ENCODE measurements at regions not wholly inside any gene's neighbourhood (a gene's known extent, or its start where the extent isn't known, plus 50 kb on each side); places are given as distances from the start of the nearest gene placed in this dataset.

DNA sequence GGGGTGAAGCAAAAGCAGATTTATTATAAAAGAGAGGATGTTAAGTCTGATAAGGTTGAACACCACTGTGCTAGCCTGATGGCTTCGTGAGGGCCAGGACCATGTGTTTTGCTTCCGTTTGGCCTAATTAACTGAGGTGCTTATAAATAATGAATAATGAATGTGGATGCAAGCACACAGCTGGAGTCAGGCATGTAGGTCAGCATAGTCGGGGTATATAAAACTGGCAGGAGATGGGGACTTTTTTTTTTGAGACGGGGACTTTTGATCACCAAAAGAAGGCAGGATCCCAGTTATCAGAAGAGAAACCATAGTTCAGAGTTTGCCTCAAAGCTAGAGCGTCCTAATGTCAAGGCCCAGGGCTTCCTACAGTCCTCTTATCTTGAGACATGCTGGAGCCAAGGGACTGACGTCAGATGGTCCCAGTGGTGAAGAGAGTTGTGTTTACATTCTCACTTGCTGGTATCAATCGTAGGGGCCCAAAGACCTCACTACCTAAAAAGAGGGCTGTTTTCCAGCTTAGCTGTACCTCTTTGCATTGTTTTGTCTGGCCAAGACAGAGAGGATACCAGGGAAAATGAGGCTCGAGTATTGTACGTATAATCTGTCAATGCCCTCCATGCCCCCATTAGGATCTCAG is 50.4 kb downstream of the RTL9 start:
- DNase-seq (ENCODE audit: low read depth) = no peak
- H3K4me3 ChIP-seq (ENCODE audit: low read length) = no peak overlapping the region
- TF ChIP-seq, protein P1, sequence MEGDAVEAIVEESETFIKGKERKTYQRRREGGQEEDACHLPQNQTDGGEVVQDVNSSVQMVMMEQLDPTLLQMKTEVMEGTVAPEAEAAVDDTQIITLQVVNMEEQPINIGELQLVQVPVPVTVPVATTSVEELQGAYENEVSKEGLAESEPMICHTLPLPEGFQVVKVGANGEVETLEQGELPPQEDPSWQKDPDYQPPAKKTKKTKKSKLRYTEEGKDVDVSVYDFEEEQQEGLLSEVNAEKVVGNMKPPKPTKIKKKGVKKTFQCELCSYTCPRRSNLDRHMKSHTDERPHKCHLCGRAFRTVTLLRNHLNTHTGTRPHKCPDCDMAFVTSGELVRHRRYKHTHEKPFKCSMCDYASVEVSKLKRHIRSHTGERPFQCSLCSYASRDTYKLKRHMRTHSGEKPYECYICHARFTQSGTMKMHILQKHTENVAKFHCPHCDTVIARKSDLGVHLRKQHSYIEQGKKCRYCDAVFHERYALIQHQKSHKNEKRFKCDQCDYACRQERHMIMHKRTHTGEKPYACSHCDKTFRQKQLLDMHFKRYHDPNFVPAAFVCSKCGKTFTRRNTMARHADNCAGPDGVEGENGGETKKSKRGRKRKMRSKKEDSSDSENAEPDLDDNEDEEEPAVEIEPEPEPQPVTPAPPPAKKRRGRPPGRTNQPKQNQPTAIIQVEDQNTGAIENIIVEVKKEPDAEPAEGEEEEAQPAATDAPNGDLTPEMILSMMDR (conservative IDR thresholded peaks at IDR 0.05; ENCODE audit: low read length) = no peak

DNA sequence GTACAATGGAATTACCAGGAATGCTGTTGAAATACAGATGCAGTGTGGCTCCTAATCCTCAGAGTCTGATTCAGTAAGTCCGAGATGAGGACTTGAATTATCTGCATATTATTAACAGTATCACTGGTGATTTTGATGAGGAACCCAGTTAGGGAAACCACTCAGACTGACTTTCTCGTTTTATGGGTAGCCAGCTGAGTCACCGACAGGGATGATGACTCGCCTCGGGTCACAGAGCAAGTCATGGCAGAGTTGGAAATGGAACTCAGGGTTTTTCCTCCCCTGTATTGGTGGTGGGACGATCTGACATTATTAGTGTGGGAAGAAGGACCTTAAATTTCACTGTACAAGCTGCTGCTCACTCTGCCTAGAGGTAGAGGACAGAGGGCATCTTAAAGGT is 51.3 kb downstream of the RTL9 start:
- no peak overlapping the region for H3K4me3 ChIP-seq (ENCODE audit: low read length)
- TF ChIP-seq, protein P1 (conservative IDR thresholded peaks at IDR 0.05; ENCODE audit: low read length) = no peak
- DNase-seq (ENCODE audit: low read depth) = no peak

DNA sequence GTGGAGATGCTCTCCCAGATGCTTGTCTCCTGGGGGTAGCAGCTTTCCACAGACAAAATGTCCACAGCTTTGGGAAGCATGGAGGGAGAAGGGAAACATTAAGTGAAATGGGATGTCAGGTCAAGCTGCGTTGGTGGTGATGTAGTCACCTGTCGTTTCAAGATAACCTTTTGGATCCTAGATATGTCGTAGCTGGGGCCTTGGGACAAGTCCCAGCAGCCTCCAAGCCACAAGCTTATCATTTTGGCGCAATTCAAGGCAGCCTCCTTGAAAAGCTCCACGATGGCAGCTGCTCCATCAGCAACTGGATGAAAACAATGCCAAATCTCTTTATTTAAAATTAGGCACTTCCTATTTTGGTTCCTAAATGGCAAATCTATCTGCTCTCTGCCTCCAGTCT is 52.0 kb downstream of the RTL9 start:
- H3K4me3 ChIP-seq (ENCODE audit: low read length) = no peak overlapping the region
- TF ChIP-seq, protein P1 (conservative IDR thresholded peaks at IDR 0.05; ENCODE audit: low read length) = no peak
- DNase-seq (ENCODE audit: low read depth) = no peak

DNA sequence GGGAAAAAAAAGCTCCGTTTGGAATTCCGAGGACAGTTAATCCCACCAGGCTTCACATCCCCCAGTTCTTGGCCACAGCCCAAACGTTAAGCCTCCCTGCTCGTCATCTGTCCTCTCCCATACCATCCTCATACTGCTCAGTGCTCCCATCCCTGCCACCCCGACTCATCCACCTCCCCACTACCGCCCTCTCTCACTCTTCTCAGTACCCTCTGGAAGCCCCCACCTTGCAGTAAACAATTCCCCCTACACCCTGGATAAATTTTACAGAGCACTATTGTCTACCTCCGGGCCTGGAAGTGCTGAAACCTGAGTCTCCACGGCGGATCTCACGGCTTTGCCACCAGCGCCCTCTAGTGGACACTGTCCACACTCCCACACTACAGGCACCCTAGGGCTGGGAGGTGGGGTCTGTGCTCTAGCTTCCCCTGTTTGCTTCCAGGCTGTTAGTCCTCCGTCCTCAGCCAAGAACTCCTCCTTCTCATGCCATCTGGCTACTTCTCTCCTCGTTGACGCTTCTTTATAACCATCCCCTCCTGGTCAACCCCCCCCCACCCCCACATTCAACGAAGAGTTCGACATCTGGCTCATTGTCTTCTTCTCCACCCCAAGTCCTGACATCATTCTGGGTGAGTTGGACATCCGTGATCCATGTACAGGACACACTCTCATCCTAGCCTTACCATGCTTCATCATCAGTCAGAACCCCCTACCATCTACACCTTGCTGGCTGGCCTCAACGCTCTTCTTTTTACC is 54.5 kb downstream of the RTL9 start:
- H3K4me3 ChIP-seq (ENCODE audit: low read length) = no peak overlapping the region
- no peak for DNase-seq (ENCODE audit: low read depth)

GRCh38 chrX:110413727-110414124 is 55.1 kb downstream of the RTL9 start:
- DNase-seq (ENCODE audit: low read depth) = no peak
- TF ChIP-seq, protein P1 (conservative IDR thresholded peaks at IDR 0.05; ENCODE audit: low read length) = no peak
- no peak overlapping the region for H3K4me3 ChIP-seq (ENCODE audit: low read length)

More for the DNA sequence above, 54.5 kb downstream of the RTL9 start:
- TF ChIP-seq, protein P1 (conservative IDR thresholded peaks at IDR 0.05; ENCODE audit: low read length) = peak; percentile 77

DNA sequence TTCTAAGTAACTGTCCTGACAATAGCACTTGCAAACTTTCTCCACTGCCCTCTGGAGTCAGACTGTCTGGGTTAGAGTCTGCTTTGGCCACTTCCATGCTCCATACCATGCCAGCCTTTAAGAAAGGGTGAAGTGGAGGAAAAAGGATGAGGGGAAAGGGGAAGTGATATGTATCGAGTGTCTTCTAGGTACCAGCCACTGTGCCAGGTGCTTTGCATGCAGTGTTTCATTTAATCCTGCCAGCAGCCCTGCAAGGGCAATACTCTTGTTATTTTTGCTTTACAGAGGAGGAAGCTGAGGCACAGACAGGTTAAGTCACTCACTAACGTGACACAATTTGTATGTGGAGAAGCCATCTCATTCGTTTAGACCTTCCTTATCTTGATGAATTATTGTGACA is 55.6 kb downstream of the RTL9 start:
- TF ChIP-seq, protein P1 (conservative IDR thresholded peaks at IDR 0.05; ENCODE audit: low read length) = peak; percentile 3; the same call in 1 of the 2 replicates
- no peak for DNase-seq (ENCODE audit: low read depth)
- no peak overlapping the region for H3K4me3 ChIP-seq (ENCODE audit: low read length)

Measured in AG10803 (cell line).